Activated naive CD4-positive, alpha-beta T cell treated with anti-CD3 and anti-CD28 coated beads, Interleukin-2, amount 50 U/mL, for 24 hours (primary cell): ENCODE measurements at regions not wholly inside any gene's neighbourhood (a gene's known extent, or its start where the extent isn't known, plus 50 kb on each side); places are given as distances from the start of the nearest gene placed in this dataset.

ENCODE experiments used
- H3K27ac Mint-ChIP-seq: one replicate; pipeline ENCODE4 v1.8.0; 2021; ENCODE audit warnings: mild to moderate bottlenecking, mixed read lengths
- H3K27me3 Mint-ChIP-seq: one replicate; pipeline ENCODE4 v1.8.0; 2021; ENCODE audit warnings: mixed read lengths
- H3K36me3 Mint-ChIP-seq: one replicate; pipeline ENCODE4 v1.8.0; 2021; ENCODE audit warnings: mixed read lengths
- H3K4me1 Mint-ChIP-seq: one replicate; pipeline ENCODE4 v1.8.0; 2021; ENCODE audit warnings: mixed read lengths
- H3K4me3 Mint-ChIP-seq: one replicate; pipeline ENCODE4 v1.8.0; 2021; ENCODE audit warnings: mild to moderate bottlenecking, mixed read lengths
- H3K9me3 Mint-ChIP-seq: one replicate; pipeline ENCODE4 v1.8.0; 2021; ENCODE audit warnings: mixed read lengths

GRCh38 chr14:99327050-99327449 is 55.1 kb upstream of the BCL11B start:
- Mint-ChIP-seq H3K4me1 (no peaks in the 10 kb centered on the region), H3K27ac (no peak overlapping the region), H3K27me3 (peaks cover 3% of the 10 kb centered on the region), H3K36me3 (no peaks in the 10 kb centered on the region), H3K9me3 (no peaks in the 10 kb centered on the region), H3K4me3 (no peak overlapping the region)

DNA sequence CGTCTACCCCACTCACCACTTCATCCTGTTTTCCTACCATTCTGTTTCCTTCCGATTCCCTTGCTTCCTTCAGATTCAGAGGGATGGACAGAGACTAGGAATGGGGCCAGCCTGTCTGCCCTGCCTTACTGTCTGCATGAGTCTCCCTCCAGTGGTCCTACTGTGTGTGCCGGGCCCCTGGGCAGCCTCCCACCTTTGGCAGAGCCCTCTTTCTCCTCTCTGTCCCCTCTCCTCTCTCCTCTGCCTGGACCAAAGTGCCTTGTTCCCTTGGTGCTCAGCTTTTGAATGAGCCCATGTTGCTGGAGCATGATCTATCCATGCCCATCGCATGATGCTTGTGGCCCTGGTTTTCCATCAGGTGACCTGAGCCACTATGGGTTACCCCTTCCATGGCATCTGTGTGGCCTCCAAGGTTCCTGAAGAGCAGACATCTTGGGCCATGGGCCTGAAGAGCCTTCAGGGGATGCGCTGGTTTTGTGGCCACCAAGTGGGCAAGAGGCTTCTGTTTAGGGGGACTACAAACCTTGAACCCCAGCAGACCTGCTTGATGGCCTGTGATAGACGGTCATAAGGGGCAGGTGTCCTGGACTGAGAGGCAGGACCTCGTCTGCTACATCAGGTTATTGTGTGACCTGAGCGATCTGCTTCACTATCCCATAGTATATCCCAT is 54.2 kb upstream of the BCL11B start:
- H3K27ac Mint-ChIP-seq: no peak overlapping the region
- no peaks in the 10 kb centered on the region for H3K9me3 Mint-ChIP-seq
- H3K4me3 Mint-ChIP-seq: no peak overlapping the region
- peaks cover 7% of the 10 kb centered on the region for H3K4me1 Mint-ChIP-seq
- peaks cover 3% of the 10 kb centered on the region for H3K27me3 Mint-ChIP-seq
- H3K36me3 Mint-ChIP-seq: no peaks in the 10 kb centered on the region

DNA sequence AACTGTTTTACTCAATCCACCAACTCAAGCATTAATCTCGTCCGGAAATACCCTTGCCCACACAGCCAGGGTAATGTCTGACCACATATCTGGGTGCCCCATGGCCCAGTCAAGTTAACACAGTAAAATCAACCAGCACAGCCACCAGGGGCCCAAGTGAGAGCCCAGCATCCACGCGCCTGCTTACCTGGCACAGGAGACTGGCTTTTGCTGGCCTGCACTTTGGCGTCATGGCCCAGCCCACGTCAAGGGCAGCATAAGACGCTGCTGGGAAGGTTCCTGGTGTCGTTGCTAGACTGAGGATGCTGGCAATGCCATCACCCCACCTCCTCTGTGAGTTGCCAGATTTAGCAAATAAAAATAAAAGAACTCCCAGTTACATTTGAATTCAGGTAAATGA is 53.6 kb upstream of the BCL11B start:
- H3K4me3 Mint-ChIP-seq: no peak overlapping the region
- H3K27me3 Mint-ChIP-seq: peaks cover 3% of the 10 kb centered on the region
- peaks cover 10% of the 10 kb centered on the region for H3K4me1 Mint-ChIP-seq
- H3K9me3 Mint-ChIP-seq: no peaks in the 10 kb centered on the region
- no peak overlapping the region for H3K27ac Mint-ChIP-seq
- no peaks in the 10 kb centered on the region for H3K36me3 Mint-ChIP-seq

GRCh38 chr14:99325016-99325415 is 53.0 kb upstream of the BCL11B start:
- Mint-ChIP-seq H3K4me1 (peaks cover 10% of the 10 kb centered on the region), H3K9me3 (no peaks in the 10 kb centered on the region)

DNA sequence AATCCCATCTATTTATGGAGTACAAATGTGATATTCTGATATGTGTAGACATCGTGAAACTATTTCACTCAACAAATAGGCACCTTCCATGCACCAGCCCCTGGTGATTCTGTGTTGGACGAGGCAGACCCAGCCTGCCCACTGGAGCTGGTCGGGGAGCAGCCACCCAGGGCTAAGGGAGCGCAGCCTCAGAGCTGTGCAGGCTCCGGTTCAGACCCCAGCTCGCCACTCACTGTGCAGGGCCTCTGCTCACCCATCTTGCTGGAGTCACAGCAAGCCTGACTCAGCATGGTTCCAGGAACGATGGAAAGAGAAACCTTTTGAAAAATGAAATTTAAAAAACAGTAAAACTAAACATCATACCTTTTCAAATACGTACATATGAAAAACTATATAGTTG is 52.3 kb upstream of the BCL11B start:
- Mint-ChIP-seq H3K9me3 (no peaks in the 10 kb centered on the region), H3K4me1 (peaks cover 14% of the 10 kb centered on the region), H3K27me3 (peaks cover 3% of the 10 kb centered on the region), H3K36me3 (no peaks in the 10 kb centered on the region), H3K27ac (peak overlapping the region; percentile 20), H3K4me3 (no peak overlapping the region)

More at GRCh38 chr14:99325016-99325415, 53.0 kb upstream of the BCL11B start:
- no peak overlapping the region for H3K27ac Mint-ChIP-seq
- H3K27me3 Mint-ChIP-seq: peaks cover 3% of the 10 kb centered on the region
- H3K4me3 Mint-ChIP-seq: no peak overlapping the region
- no peaks in the 10 kb centered on the region for H3K36me3 Mint-ChIP-seq

GRCh38 chr14:99323603-99324185 is 51.7 kb upstream of the BCL11B start:
- Mint-ChIP-seq H3K4me1 (peaks cover 14% of the 10 kb centered on the region), H3K36me3 (no peaks in the 10 kb centered on the region), H3K9me3 (no peaks in the 10 kb centered on the region)

GRCh38 chr14:99322731-99323599 is 51.0 kb upstream of the BCL11B start:
- Mint-ChIP-seq H3K27ac (no peak overlapping the region), H3K9me3 (no peaks in the 10 kb centered on the region), H3K36me3 (no peaks in the 10 kb centered on the region), H3K27me3 (peaks cover 3% of the 10 kb centered on the region), H3K4me3 (no peak overlapping the region), H3K4me1 (peaks cover 14% of the 10 kb centered on the region)

More at GRCh38 chr14:99323603-99324185, 51.7 kb upstream of the BCL11B start:
- Mint-ChIP-seq H3K4me3 (no peak overlapping the region), H3K27ac (no peak overlapping the region), H3K27me3 (peaks cover 3% of the 10 kb centered on the region)

DNA sequence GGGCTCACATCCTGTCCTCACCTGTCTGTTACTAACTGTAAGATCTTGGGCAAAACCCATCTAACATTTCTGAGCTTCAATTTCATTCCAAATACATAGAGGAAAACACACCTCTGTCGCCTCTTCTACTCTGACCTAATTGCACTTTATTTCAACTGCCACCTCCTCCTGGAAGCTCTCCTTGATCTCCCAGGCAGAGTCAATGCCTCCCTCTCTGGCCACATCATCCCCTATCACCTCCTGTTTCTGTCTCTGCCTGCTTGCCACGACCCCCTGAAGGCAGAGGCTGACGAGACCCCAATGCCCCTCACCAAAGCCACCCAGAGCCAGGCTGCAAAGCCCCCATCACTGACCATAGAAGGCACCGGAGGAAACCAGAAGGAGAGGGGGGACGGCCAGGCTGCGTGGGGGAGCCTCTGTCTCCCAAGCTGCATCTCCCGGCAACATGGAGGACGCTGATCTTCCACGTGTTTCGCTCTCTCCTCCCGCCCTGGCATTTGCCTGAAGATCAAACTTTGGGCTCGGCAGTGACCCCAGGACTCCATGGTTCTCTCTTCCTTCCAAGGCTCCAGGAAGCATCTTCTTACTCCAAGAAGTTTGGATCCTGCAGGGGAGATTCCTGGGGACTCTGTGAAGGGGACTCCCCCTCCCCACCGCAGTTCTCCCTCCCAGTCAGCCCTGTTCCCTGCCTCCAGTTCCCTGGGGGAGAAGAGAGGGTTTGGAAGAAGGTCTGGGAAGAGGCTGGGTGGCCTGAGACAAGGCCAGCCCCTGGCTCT is 50.1 kb upstream of the BCL11B start:
- H3K4me3 Mint-ChIP-seq: no peak overlapping the region
- H3K36me3 Mint-ChIP-seq: no peaks in the 10 kb centered on the region
- H3K9me3 Mint-ChIP-seq: no peaks in the 10 kb centered on the region
- H3K4me1 Mint-ChIP-seq: peaks cover 14% of the 10 kb centered on the region
- no peak overlapping the region for H3K27ac Mint-ChIP-seq
- H3K27me3 Mint-ChIP-seq: peaks cover 3% of the 10 kb centered on the region
